Thyroid gland (tissue), 4 donors: ENCODE measurements at regions not wholly inside any gene's neighbourhood (a gene's known extent, or its start where the extent isn't known, plus 50 kb on each side); places are given as distances from the start of the nearest gene placed in this dataset.

ENCODE experiments used
- CTCF ChIP-seq, 6 experiments: fragments of 200-600 bp in 3 of 6; fragments of 450-650 bp in 3 of 6; sonication (generic) in 3 of 6; IDR thresholded peaks; one replicate each; pipeline ENCODE4 v1.5.1; 2016 to 2019; ENCODE audit warnings: antibody characterized with exemption in 6 of 6, mild to moderate bottlenecking in 2 of 6, inconsistent platforms in 1 of 6, moderate library complexity in 1 of 6
- POLR2A ChIP-seq, 2 donors: fragments of 450-650 bp; IDR thresholded peaks; one replicate each; pipeline ENCODE4 v1.6.1; 2017; ENCODE audit warnings: antibody characterized with exemption in 2 of 2, mild to moderate bottlenecking in 2 of 2, moderate library complexity in 1 of 2

GRCh38 chr11:27806122-27806521 lies 105.9 kb upstream of the BDNF start:
- no peak for TF ChIP-seq POLR2A (IDR thresholded peaks at IDR 0.05)
- TF ChIP-seq CTCF (IDR thresholded peaks at IDR 0.05), result no peak
